ENCODE measurements at regions not wholly inside any gene's neighbourhood (a gene's known extent, or its start where the extent isn't known, plus 50 kb on each side); places are given as distances from the start of the nearest gene placed in this dataset.

- Histone ChIP-seq H3K4me2 (ENCODE audit: low read length) (no peak overlapping the region), H2AFZ (ENCODE audit: low read length) (no peak overlapping the region), H3K27me3 (ENCODE audit: insufficient read depth, low read length) (peaks cover 8% of the 10 kb centered on the region), H4K20me1 (ENCODE audit: insufficient read depth, low read length) (no peaks in the 10 kb centered on the region), H3K9me2 (ENCODE audit: low read depth, low read length) (no peaks in the 10 kb centered on the region), H3K4me3 (ENCODE audit: low read depth, low read length, poor library complexity, severe bottlenecking) (no peak overlapping the region), H3K79me2 (ENCODE audit: insufficient read depth, low read length) (no peaks in the 10 kb centered on the region), H3K9me3 (ENCODE audit: low read length) (no peaks in the 10 kb centered on the region), H3K4me1 (ENCODE audit: insufficient read depth, low read length, severe bottlenecking) (no peaks in the 10 kb centered on the region), H3K9ac (ENCODE audit: low read length) (no peak overlapping the region), H3F3A (ENCODE audit: insufficient read depth, low read length) (no peaks in the 10 kb centered on the region), H3K36me3 (ENCODE audit: insufficient read depth, low read length) (no peaks in the 10 kb centered on the region; the same call in 1 of the 2 replicates), H3K27ac (ENCODE audit: low read depth, low read length, poor library complexity, severe bottlenecking) (no peak overlapping the region)
- TF ChIP-seq CTCF (IDR thresholded peaks at IDR 0.05; ENCODE audit: low read length) (no peak), EZH2 (IDR thresholded peaks at IDR 0.05; ENCODE audit: borderline replicate concordance, low read length) (no peak)
Observed at GRCh38 chr20:56890011-56890410, 260.9 kb downstream of the TFAP2C start.

GRCh38 chr20:56893226-56893917 lies 264.3 kb downstream of the TFAP2C start:
- H3F3A ChIP-seq (ENCODE audit: insufficient read depth, low read length) = no peaks in the 10 kb centered on the region
- no peaks in the 10 kb centered on the region for H4K20me1 ChIP-seq (ENCODE audit: insufficient read depth, low read length)
- no peaks in the 10 kb centered on the region; the same call in 1 of the 2 replicates for H3K36me3 ChIP-seq (ENCODE audit: insufficient read depth, low read length)
- peaks cover 8% of the 10 kb centered on the region for H3K27me3 ChIP-seq (ENCODE audit: insufficient read depth, low read length)
- no peaks in the 10 kb centered on the region for H3K9me2 ChIP-seq (ENCODE audit: low read depth, low read length)
- no peak for TF ChIP-seq EZH2 (IDR thresholded peaks at IDR 0.05; ENCODE audit: borderline replicate concordance, low read length)
- no peak for TF ChIP-seq CTCF (IDR thresholded peaks at IDR 0.05; ENCODE audit: low read length)
- H3K4me3 ChIP-seq (ENCODE audit: low read depth, low read length, poor library complexity, severe bottlenecking) = no peak overlapping the region
- H3K4me1 ChIP-seq (ENCODE audit: insufficient read depth, low read length, severe bottlenecking) = no peaks in the 10 kb centered on the region
- H3K79me2 ChIP-seq (ENCODE audit: insufficient read depth, low read length) = no peaks in the 10 kb centered on the region
- H3K27ac ChIP-seq (ENCODE audit: low read depth, low read length, poor library complexity, severe bottlenecking) = no peak overlapping the region
- H3K9me3 ChIP-seq (ENCODE audit: low read length) = no peaks in the 10 kb centered on the region
- H2AFZ ChIP-seq (ENCODE audit: low read length) = no peak overlapping the region
- no peak overlapping the region for H3K9ac ChIP-seq (ENCODE audit: low read length)
- no peak overlapping the region for H3K4me2 ChIP-seq (ENCODE audit: low read length)

- no peak overlapping the region for H3K9ac ChIP-seq (ENCODE audit: low read length)
- no peak overlapping the region for H3K4me3 ChIP-seq (ENCODE audit: low read depth, low read length, poor library complexity, severe bottlenecking)
- no peaks in the 10 kb centered on the region for H3K4me1 ChIP-seq (ENCODE audit: insufficient read depth, low read length, severe bottlenecking)
- no peak overlapping the region for H3K4me2 ChIP-seq (ENCODE audit: low read length)
- H3F3A ChIP-seq (ENCODE audit: insufficient read depth, low read length) = no peaks in the 10 kb centered on the region
- no peaks in the 10 kb centered on the region for H3K9me2 ChIP-seq (ENCODE audit: low read depth, low read length)
- TF ChIP-seq CTCF (IDR thresholded peaks at IDR 0.05; ENCODE audit: low read length) (no peak), EZH2 (IDR thresholded peaks at IDR 0.05; ENCODE audit: borderline replicate concordance, low read length) (no peak)
- no peak overlapping the region for H3K27ac ChIP-seq (ENCODE audit: low read depth, low read length, poor library complexity, severe bottlenecking)
- H3K79me2 ChIP-seq (ENCODE audit: insufficient read depth, low read length) = no peaks in the 10 kb centered on the region
- peaks cover 8% of the 10 kb centered on the region; the same call in 1 of the 2 replicates for H3K27me3 ChIP-seq (ENCODE audit: insufficient read depth, low read length)
- H2AFZ ChIP-seq (ENCODE audit: low read length) = no peak overlapping the region
- no peaks in the 10 kb centered on the region for H3K9me3 ChIP-seq (ENCODE audit: low read length)
- no peaks in the 10 kb centered on the region for H4K20me1 ChIP-seq (ENCODE audit: insufficient read depth, low read length)
- H3K36me3 ChIP-seq (ENCODE audit: insufficient read depth, low read length) = no peaks in the 10 kb centered on the region; the same call in 1 of the 2 replicates
Observed at GRCh38 chr20:56896447-56896846, 267.3 kb downstream of the TFAP2C start.
